Mucosa of stomach (tissue), 1 donor: ENCODE measurements at regions not wholly inside any gene's neighbourhood (a gene's known extent, or its start where the extent isn't known, plus 50 kb on each side); places are given as distances from the start of the nearest gene placed in this dataset.

ENCODE experiments used
- H3K27me3 ChIP-seq: one replicate; pipeline ENCODE4 v1.7.0; 2013; ENCODE audit warnings: mild to moderate bottlenecking, low read length; ENCODE audit not compliant: control insufficient read depth, insufficient read depth
- H3K36me3 ChIP-seq: one replicate; pipeline ENCODE4 v1.7.0; 2013; ENCODE audit warnings: low read length; ENCODE audit not compliant: control insufficient read depth, insufficient read depth
- H3K4me1 ChIP-seq: one replicate; pipeline ENCODE4 v1.7.0; 2013; ENCODE audit warnings: mild to moderate bottlenecking, low read length; ENCODE audit not compliant: control insufficient read depth, insufficient read depth
- H3K4me3 ChIP-seq: one replicate; pipeline ENCODE4 v1.7.0; 2013; ENCODE audit warnings: low read length
- H3K9ac ChIP-seq: one replicate; pipeline ENCODE4 v1.7.0; 2013; ENCODE audit warnings: mild to moderate bottlenecking, low read length, moderate library complexity
- H3K9me3 ChIP-seq: one replicate; pipeline ENCODE4 v1.7.0; 2013; ENCODE audit warnings: mild to moderate bottlenecking, low read length, moderate library complexity; ENCODE audit not compliant: control insufficient read depth
- donor health status: Pancreatic carcinoma.

DNA sequence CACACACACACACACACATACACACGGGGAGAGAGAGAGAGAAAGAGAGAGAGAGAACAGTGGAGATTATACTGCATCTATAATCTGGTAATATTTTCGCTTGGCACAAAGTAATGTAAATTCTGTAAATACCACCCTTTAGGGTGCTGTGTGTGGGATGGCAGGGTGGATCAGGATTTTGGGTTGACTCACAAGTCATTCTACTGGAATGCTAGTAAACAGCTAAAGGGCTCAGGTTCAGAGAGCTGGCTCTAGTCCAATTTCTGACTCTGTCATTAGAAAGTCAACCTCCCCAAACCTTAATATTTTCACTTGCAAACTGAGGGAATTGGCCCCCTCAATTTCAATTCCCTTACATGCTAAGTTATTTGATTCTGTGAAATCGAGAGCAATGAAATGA, 308.3 kb downstream of the TSN start:
- Histone ChIP-seq H3K9me3 (no peaks in the 10 kb centered on the region), H3K9ac (no peak overlapping the region), H3K4me3 (no peak overlapping the region), H3K27me3 (no peaks in the 10 kb centered on the region), H3K36me3 (no peaks in the 10 kb centered on the region), H3K4me1 (no peaks in the 10 kb centered on the region)

DNA sequence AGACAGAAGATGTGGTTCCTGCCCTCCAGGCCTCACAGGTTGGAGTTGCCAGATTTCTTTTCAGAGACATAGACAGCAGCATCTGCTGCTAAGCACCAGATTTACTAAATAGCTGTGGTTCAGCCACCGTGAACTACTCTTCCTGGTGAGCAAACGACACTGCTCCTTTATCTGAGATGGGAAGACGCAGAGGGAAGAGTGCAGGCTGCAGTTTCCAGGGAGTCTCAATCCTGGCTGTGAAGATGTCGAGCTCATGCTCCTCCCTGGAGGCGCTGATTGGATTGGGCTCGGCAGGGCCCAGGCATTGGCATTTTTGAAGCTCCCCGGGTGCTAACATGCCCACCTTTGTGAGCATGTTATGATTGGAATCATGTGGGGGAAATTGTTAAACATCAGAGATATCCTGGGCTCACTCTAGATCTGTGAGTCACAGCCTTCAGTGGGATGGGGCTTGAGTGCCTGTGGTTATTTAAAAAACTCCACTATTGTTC, 314.8 kb downstream of the TSN start:
- H3K4me3 ChIP-seq, result no peak overlapping the region
- H3K9me3 ChIP-seq, result no peaks in the 10 kb centered on the region
- H3K9ac ChIP-seq, result no peak overlapping the region
- H3K4me1 ChIP-seq, result no peaks in the 10 kb centered on the region
- no peaks in the 10 kb centered on the region for H3K36me3 ChIP-seq
- H3K27me3 ChIP-seq, result no peaks in the 10 kb centered on the region

DNA sequence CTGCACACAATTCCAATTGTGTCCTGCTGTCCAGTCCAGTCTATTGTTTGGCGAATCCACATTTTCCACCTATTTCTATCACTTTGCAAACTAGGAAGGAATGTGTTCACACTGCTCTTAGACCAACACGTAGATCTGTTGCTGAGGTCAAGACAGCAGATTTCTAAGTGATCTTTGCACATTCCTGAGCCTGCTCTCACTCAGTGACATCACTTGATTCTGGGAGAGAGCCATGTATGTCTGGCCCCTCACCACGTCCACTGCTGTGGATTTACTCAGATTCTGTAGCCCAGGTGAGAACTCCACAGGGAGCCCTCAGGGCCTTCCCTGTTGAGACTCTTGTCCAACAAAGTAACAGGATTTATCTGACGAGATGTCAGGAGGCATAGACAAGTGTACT, 317.2 kb downstream of the TSN start:
- no peaks in the 10 kb centered on the region for H3K36me3 ChIP-seq

DNA sequence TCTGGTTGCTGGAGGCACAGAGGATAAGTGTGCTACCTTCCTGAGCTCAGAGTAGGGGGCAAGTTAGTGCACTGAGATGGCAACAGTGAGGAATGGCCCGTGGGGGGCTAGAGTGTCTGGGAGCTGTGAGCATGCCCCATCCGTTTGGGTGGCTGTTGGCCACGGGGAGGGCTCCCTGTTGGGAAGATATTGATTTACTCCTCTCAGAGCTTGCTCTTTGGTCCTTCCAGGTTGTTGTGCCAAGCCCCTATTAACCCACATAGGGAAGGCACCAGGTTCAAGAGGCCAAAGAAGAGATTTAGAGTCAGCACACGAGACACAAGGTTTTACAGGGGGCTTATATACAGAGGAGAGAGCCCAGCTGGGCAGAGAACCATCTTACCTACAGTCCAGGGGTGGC, 318.8 kb downstream of the TSN start:
- Histone ChIP-seq H3K4me3 (no peak overlapping the region), H3K36me3 (no peaks in the 10 kb centered on the region), H3K9me3 (no peaks in the 10 kb centered on the region), H3K9ac (no peak overlapping the region), H3K4me1 (no peaks in the 10 kb centered on the region), H3K27me3 (no peaks in the 10 kb centered on the region)

More for the DNA sequence above, 317.2 kb downstream of the TSN start:
- H3K4me1 ChIP-seq, result no peaks in the 10 kb centered on the region
- H3K27me3 ChIP-seq, result no peaks in the 10 kb centered on the region
- no peak overlapping the region for H3K9ac ChIP-seq
- H3K4me3 ChIP-seq, result no peak overlapping the region
- no peaks in the 10 kb centered on the region for H3K9me3 ChIP-seq

DNA sequence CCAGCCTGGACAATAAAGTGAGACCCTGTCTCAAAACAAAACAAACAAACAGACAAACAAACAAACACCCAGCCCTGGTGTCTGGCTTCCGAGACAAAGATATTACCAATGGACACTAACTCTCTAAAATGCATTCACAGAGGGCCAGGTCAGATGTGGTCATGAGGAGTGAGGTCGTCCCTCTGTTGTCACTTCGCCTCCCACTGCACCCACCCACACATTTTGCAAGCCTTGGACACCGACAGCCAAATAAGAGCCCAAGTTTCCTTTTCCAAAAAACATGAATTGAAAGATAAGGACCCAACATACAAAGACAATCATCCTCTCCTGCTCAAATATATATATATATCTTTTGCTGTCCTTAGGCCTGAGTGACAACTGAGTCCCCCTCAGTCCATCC, 319.9 kb downstream of the TSN start:
- Histone ChIP-seq H3K9ac (no peak overlapping the region), H3K36me3 (no peaks in the 10 kb centered on the region), H3K9me3 (no peaks in the 10 kb centered on the region), H3K4me1 (no peaks in the 10 kb centered on the region), H3K4me3 (no peak overlapping the region), H3K27me3 (no peaks in the 10 kb centered on the region)

DNA sequence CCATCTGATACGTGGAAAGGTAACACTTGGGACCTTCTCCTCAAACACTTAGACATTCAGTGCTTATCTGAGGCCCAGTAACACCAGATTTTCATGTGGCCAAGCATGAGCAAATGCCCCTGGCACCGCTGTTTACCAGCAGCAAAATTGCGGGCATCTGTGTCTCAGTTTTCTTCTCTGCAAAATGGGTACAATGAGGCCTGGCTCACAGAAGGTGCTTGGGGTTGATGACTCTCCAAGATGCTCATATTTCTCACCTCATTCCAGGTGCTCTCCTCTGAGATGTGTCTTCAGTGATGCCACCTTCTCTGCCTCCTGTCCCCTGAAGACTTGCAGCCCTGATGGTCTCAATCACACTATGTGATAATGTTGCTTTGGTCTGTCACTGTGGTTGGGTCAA, 321.7 kb downstream of the TSN start:
- Histone ChIP-seq H3K4me1 (no peaks in the 10 kb centered on the region), H3K9me3 (no peaks in the 10 kb centered on the region), H3K4me3 (no peak overlapping the region), H3K9ac (no peak overlapping the region), H3K27me3 (no peaks in the 10 kb centered on the region), H3K36me3 (no peaks in the 10 kb centered on the region)

DNA sequence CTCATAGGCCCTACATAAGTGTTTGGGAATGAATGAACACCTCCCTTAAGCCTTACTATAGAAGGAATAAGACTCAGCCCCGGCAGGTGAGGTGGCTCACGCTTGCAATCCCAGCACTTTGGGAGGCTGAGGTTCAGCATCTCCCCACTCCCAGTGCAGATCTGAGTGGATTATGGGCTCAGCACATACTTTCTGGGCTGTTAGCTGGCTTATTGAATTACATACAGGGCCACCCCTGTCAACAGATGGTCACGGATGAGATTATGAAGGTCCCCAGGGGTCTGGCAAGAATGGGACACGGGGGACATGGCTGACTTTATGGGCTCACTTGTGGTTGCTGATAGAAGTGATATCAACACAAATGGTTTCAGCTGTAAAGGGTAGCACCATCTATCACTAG, 322.3 kb downstream of the TSN start:
- Histone ChIP-seq H3K4me1 (no peaks in the 10 kb centered on the region), H3K9ac (no peak overlapping the region), H3K27me3 (no peaks in the 10 kb centered on the region), H3K4me3 (no peak overlapping the region), H3K9me3 (no peaks in the 10 kb centered on the region), H3K36me3 (no peaks in the 10 kb centered on the region)

DNA sequence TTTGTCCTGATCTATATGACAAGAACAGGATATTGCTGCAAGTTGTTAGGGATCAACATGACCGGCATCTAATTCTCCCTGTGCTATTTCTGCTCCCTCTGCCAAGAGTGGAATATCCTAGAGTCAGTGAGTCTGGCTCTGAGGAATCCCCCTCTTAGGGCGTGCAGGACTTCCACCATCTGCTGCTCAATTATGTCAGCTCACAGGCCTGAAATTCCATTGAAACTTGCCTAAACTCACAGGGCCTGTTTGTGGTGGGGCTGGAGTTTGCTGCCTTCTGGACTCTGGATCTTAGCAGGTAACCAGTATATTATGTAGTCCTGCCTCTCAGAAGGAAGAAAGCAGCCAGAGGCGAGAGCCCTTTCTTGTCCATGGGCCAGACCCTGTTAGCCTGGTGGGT, 323.0 kb downstream of the TSN start:
- no peaks in the 10 kb centered on the region for H3K27me3 ChIP-seq
- H3K9ac ChIP-seq, result no peak overlapping the region
- no peaks in the 10 kb centered on the region for H3K4me1 ChIP-seq
- no peaks in the 10 kb centered on the region for H3K36me3 ChIP-seq
- no peak overlapping the region for H3K4me3 ChIP-seq
- H3K9me3 ChIP-seq, result no peaks in the 10 kb centered on the region

DNA sequence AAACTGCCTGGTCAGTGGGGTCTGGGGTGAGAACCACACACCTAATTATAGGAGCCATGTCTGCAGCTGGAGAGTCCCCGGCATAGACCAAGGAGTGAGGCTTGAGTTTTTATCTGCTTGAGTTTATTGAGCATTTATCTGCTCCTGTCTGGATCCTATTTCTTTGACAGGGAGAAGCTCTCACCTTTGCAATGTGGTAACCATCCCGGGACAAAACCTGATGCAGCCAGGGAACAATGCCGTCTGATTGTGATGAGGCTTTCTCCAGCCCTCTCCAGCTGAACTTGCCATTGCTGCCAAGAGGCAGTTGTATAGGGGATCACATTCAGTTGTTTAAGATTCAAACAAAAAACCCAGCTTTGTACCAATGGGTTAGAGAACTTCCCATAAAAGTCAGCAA, 324.4 kb downstream of the TSN start:
- no peak overlapping the region for H3K4me3 ChIP-seq
- H3K27me3 ChIP-seq, result no peaks in the 10 kb centered on the region
- H3K9me3 ChIP-seq, result no peaks in the 10 kb centered on the region
- no peaks in the 10 kb centered on the region for H3K36me3 ChIP-seq
- H3K4me1 ChIP-seq, result no peaks in the 10 kb centered on the region
- H3K9ac ChIP-seq, result no peak overlapping the region

DNA sequence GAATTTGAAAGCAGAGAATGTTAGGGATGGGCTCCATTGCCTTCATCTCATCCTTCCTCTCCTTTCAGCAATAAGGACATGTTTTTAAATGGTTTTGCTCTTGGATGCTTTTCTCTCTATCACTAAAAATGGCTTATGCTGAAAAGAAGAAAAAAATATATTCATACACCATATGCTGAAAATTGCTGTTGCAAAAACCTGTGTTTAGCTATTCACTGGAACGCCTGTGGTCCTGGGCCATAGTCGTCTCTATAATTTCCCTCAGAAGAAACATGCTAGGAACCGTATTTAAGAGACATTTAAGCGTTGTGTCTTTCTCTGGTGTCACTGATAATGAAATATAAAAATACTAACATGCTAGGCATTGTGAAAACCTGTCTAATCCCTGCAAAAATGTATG, 324.9 kb downstream of the TSN start:
- H3K4me3 ChIP-seq, result no peak overlapping the region
- H3K27me3 ChIP-seq, result no peaks in the 10 kb centered on the region
- H3K9me3 ChIP-seq, result no peaks in the 10 kb centered on the region
- H3K36me3 ChIP-seq, result no peaks in the 10 kb centered on the region
- H3K4me1 ChIP-seq, result no peaks in the 10 kb centered on the region
- no peak overlapping the region for H3K9ac ChIP-seq

DNA sequence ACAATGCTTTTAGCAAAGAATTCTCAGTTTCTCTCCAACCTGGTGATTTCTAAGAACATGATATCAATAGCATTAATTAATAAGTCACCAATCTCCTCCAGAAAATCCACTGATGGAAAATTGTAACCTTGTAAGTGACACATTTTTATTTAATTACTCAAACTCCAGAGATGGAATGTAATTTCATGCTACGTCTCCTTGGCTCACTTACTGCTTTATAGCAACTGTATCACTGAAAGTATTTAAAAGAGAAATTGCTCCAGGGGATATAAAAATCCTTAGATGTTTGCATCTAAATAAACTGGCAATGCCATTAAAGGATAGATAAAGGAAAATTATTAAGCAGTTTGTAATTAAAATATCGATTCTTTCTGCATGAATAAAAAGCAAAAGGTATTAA, 325.4 kb downstream of the TSN start:
- no peaks in the 10 kb centered on the region for H3K9me3 ChIP-seq
- H3K4me3 ChIP-seq, result no peak overlapping the region
- H3K36me3 ChIP-seq, result no peaks in the 10 kb centered on the region
- H3K4me1 ChIP-seq, result no peaks in the 10 kb centered on the region
- H3K9ac ChIP-seq, result no peak overlapping the region
- H3K27me3 ChIP-seq, result no peaks in the 10 kb centered on the region

DNA sequence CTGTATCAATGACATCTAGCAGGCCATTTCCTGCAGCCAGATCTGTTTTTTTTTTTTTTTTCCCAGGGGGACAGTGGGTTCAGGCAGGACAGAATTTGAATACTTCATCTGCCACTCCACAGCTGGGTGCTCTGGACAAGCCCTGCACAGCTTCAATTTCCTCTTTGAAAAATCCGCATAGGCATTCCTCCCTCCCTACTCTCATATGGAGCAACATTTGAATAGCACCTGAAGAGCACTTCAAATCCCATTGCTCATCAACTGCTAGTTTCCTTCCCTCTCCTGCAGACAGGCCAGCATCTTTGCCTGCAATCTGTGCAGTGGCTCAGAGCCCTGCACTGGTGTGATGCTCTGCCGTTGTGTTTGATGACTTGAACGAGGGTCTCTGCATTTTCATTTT, 326.3 kb downstream of the TSN start:
- Histone ChIP-seq H3K36me3 (no peaks in the 10 kb centered on the region), H3K9ac (no peak overlapping the region), H3K27me3 (no peaks in the 10 kb centered on the region), H3K9me3 (no peaks in the 10 kb centered on the region), H3K4me1 (no peaks in the 10 kb centered on the region), H3K4me3 (no peak overlapping the region)

DNA sequence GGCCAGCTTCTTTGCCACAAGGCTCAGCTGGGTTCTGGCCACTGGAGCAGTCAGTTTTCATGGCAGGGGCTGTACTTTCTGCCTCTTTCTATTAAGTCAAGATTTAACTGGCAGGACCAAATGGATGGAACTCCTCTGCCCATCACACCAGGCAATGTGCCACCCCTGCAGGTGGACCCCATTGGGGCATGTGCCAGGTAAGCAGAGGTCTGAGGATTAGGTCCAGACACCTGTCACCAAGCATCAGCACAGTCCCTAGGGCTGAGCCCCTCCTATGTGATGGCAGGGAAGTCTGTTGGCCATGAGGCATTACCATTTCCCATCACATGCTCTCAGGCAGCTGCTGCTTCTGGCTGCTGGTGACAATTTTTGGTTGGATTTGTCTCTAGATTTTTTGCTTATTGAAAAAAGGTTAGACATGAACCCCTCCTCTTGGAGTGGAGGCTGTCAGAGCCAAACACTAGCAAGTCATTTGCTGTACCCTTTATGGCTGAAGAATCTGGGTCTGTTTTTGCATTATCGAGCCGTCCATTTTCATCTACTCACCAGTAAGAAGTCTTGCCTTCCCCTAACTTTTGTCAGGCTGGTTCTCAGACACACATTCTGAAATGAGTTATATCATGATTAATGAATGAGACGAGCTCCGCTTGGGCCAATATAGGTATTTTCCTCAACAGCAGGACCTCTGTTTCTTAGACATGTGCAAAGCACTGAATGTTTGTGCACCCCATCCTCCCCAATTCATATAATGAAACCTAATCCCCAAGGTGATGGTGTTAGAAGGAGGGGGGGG, 328.0 kb downstream of the TSN start:
- H3K9ac ChIP-seq, result no peak overlapping the region
- no peaks in the 10 kb centered on the region for H3K36me3 ChIP-seq
- no peak overlapping the region for H3K4me3 ChIP-seq
- no peaks in the 10 kb centered on the region for H3K4me1 ChIP-seq
- H3K9me3 ChIP-seq, result no peaks in the 10 kb centered on the region
- H3K27me3 ChIP-seq, result no peaks in the 10 kb centered on the region
